ENCODE measurements at regions not wholly inside any gene's neighbourhood (a gene's known extent, or its start where the extent isn't known, plus 50 kb on each side); places are given as distances from the start of the nearest gene placed in this dataset.

DNA sequence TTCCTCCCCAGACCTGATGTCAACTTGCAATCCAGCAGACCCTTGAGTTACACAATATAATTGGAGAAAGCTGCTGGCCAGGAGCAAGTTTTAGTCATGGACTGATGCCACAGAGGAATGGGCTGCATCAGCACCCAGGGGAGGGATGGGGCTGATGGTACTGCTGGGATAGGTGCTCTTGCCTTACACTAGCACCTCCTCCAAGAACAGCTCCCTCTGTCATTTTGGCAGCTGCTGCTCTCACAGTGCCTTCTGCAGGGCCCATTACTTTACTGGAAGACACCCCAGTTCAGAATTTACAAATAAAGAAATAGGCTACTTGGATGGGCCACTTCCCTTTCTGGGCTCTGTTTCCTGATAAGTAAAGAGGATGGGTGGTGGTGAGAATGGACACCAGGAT, 85.3 kb upstream of the RORA start:
- H3K27me3 ChIP-seq, result no peaks in the 10 kb centered on the region
- H3K27ac ChIP-seq, result no peak overlapping the region
- H3K4me3 ChIP-seq, result no peak overlapping the region
- DNase-seq (ENCODE audit: low spot score in 2 of 2), result no peak
- H3K36me3 ChIP-seq, result no peaks in the 10 kb centered on the region
- no peaks in the 10 kb centered on the region for H3K4me1 ChIP-seq
- H3K9me3 ChIP-seq, result no peaks in the 10 kb centered on the region
- no peak for TF ChIP-seq EP300 (IDR thresholded peaks at IDR 0.05)
- no peak for TF ChIP-seq POLR2A (IDR thresholded peaks at IDR 0.05)
- TF ChIP-seq CTCF (IDR thresholded peaks at IDR 0.05), result no peak

DNA sequence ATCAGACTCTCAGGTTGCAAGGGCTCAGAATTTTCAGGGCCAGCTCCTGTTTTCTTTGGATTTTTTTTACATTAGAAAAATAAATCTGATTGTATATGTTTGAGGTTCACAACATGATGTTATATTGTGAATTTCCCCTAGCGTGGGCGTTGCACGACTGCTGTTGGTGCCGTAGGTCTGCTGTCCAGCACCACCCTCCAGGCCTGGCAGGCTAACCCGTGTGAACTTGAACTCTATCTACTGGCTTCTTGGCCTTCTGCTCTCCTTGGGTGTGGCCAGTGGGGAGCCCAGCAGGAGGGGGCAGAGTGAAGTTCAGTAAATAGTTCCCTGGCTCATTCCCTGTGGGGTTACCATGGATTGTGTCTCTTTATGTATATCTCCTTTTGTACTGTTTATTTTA, 80.5 kb upstream of the RORA start:
- H3K4me3 ChIP-seq, result no peak overlapping the region
- H3K36me3 ChIP-seq, result no peaks in the 10 kb centered on the region
- 53 to 57% methylated on average over 5 of the region's 5 CpGs for WGBS, 2 donors
- TF ChIP-seq EP300 (IDR thresholded peaks at IDR 0.05) (no peak), POLR2A (IDR thresholded peaks at IDR 0.05) (no peak), CTCF (IDR thresholded peaks at IDR 0.05) (no peak)
- no peaks in the 10 kb centered on the region for H3K4me1 ChIP-seq
- no peak for DNase-seq (ENCODE audit: low spot score in 2 of 2)
- no peaks in the 10 kb centered on the region for H3K27me3 ChIP-seq
- H3K27ac ChIP-seq, result no peak overlapping the region
- H3K9me3 ChIP-seq, result no peaks in the 10 kb centered on the region

DNA sequence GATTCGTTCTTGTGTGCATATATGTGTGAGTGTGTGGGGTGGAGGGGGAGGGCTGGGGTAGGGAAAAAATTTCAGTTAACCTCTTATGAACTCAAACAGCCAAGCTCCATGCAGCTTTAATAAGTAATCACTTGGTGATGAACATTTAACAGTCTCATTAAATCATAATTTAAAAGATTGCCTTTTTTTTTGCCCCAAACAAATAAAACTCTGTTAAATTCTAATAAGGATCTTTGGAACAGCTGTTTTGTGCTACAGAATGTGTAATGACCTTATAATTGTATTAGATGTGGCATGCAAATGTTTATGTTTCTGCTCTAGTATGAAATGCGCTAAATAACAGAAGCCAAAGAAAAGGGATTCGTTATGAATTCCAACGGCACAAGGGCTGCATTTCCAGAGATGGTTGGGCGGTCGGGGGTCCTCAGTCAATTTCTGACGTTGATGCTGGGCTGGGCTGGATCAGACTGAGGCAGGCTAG, 80.0 kb upstream of the RORA start:
- no peak for DNase-seq (ENCODE audit: low spot score in 2 of 2)
- Histone ChIP-seq H3K9me3 (no peaks in the 10 kb centered on the region), H3K27ac (no peak overlapping the region), H3K36me3 (no peaks in the 10 kb centered on the region), H3K4me1 (no peaks in the 10 kb centered on the region), H3K27me3 (no peaks in the 10 kb centered on the region), H3K4me3 (no peak overlapping the region)
- WGBS, 2 donors, result 25 to 28% methylated on average over 7 of the region's 7 CpGs
- TF ChIP-seq EP300 (IDR thresholded peaks at IDR 0.05) (no peak), CTCF (IDR thresholded peaks at IDR 0.05) (no peak), POLR2A (IDR thresholded peaks at IDR 0.05) (no peak)

DNA sequence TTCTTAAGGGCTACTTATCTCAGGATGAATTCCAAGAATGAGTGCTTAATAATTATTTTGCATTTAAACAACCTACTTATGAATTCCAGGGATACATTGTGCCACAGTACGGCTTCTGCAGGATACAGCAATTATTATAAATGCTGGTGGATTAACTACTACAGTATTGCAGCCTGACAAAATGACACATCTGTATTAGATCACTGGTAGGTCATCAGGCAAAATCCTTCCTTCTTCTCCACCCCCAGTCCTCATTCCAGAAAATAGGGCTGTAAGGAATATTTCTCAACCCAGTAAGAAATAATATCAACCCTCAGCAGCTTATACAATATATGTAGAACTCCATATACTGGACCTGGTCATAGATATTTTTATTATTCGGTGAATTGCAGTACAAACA, 79.3 kb upstream of the RORA start:
- H3K4me3 ChIP-seq, result no peak overlapping the region
- no peaks in the 10 kb centered on the region for H3K9me3 ChIP-seq
- H3K27ac ChIP-seq, result no peak overlapping the region
- H3K4me1 ChIP-seq, result no peaks in the 10 kb centered on the region
- H3K36me3 ChIP-seq, result no peaks in the 10 kb centered on the region
- WGBS, 2 donors, result 76 to 78% methylated on average over 2 of the region's 2 CpGs
- DNase-seq (ENCODE audit: low spot score in 2 of 2), result no peak
- TF ChIP-seq EP300 (IDR thresholded peaks at IDR 0.05) (no peak), CTCF (IDR thresholded peaks at IDR 0.05) (no peak), POLR2A (IDR thresholded peaks at IDR 0.05) (no peak)
- H3K27me3 ChIP-seq, result no peaks in the 10 kb centered on the region

GRCh38 chr15:61307474-61307873, 78.4 kb upstream of the RORA start:
- 77 to 84% methylated on average over 5 of the region's 5 CpGs for WGBS, 2 donors
- Histone ChIP-seq H3K4me3 (no peak overlapping the region), H3K27me3 (no peaks in the 10 kb centered on the region), H3K27ac (no peak overlapping the region), H3K9me3 (no peaks in the 10 kb centered on the region), H3K4me1 (no peaks in the 10 kb centered on the region), H3K36me3 (no peaks in the 10 kb centered on the region)
- TF ChIP-seq POLR2A (IDR thresholded peaks at IDR 0.05) (no peak), EP300 (IDR thresholded peaks at IDR 0.05) (no peak), CTCF (IDR thresholded peaks at IDR 0.05) (no peak)
- DNase-seq (ENCODE audit: low spot score in 2 of 2), result no peak

Data from tibial nerve (tissue), 4 donors.